ENCODE measurements at regions not wholly inside any gene's neighbourhood (a gene's known extent, or its start where the extent isn't known, plus 50 kb on each side); places are given as distances from the start of the nearest gene placed in this dataset.

GRCh38 chr6:169938731-169939130, 187.3 kb downstream of the ERMARD start:
- no peak for TF ChIP-seq CTCF (IDR thresholded peaks at IDR 0.05; ENCODE audit: insufficient read depth, low read depth, low read length)
- TF ChIP-seq EZH2 (IDR thresholded peaks at IDR 0.05; ENCODE audit: insufficient read depth, low read length): no peak

Measured in astrocyte (in vitro differentiated cells and primary cell).